KMS-11 (cell line): ENCODE measurements at regions not wholly inside any gene's neighbourhood (a gene's known extent, or its start where the extent isn't known, plus 50 kb on each side); places are given as distances from the start of the nearest gene placed in this dataset.

Experiments
- H2AFZ ChIP-seq: fragments of 200-600 bp; sonication (generic); 2 replicates; pipeline ENCODE4 v1.6.1; 2016; ENCODE audit warnings: antibody characterized with exemption, mixed run types, low read depth
- H3K27ac ChIP-seq: fragments of 200-600 bp; sonication (generic); 2 replicates; pipeline ENCODE4 v1.6.1; 2016; ENCODE audit warnings: mild to moderate bottlenecking, mixed run types
- H3K27me3 ChIP-seq: fragments of 200-600 bp; sonication (generic); 2 replicates; pipeline ENCODE4 v1.6.1; 2017; ENCODE audit warnings: mild to moderate bottlenecking, low read depth, mixed run types, moderate library complexity; ENCODE audit not compliant: insufficient read depth
- H3K36me3 ChIP-seq: fragments of 200-600 bp; sonication (generic); 2 replicates; pipeline ENCODE4 v1.6.1; 2017; ENCODE audit warnings: mild to moderate bottlenecking, mixed run types; ENCODE audit not compliant: insufficient read depth
- H3K4me1 ChIP-seq: fragments of 200-600 bp; sonication (generic); 2 replicates; pipeline ENCODE4 v1.6.1; 2016; ENCODE audit warnings: mild to moderate bottlenecking, low read depth, mixed run types; ENCODE audit not compliant: poor library complexity, severe bottlenecking
- H3K4me2 ChIP-seq: fragments of 200-600 bp; sonication (generic); 2 replicates; pipeline ENCODE4 v1.7.0; 2016; ENCODE audit warnings: mild to moderate bottlenecking, mixed run types
- H3K4me3 ChIP-seq: fragments of 200-600 bp; sonication (generic); IDR thresholded peaks from 2 replicates; pipeline ENCODE4 v1.6.1; 2017; ENCODE audit warnings: low read depth, low read length, mixed read lengths; ENCODE audit not compliant: insufficient read depth
- H3K79me2 ChIP-seq: fragments of 200-600 bp; sonication (generic); 2 replicates; pipeline ENCODE4 v1.6.1; 2016; ENCODE audit warnings: low read depth, mixed run types; ENCODE audit not compliant: insufficient read depth
- H3K9ac ChIP-seq: fragments of 200-600 bp; sonication (generic); 2 replicates; pipeline ENCODE4 v1.6.1; 2016; ENCODE audit warnings: mild to moderate bottlenecking, mixed run types
- H4K20me1 ChIP-seq: fragments of 200-600 bp; sonication (generic); 2 replicates; pipeline ENCODE4 v1.6.1; 2016; ENCODE audit warnings: mild to moderate bottlenecking, mixed run types; ENCODE audit not compliant: insufficient read depth
- TF ChIP-seq, protein P1 (sequence below): fragments of 200-600 bp; sonication (generic); conservative IDR thresholded peaks from 2 replicates; pipeline ENCODE4 v1.6.1; 2017; ENCODE audit warnings: low read depth, mild to moderate bottlenecking, antibody characterized with exemption, low read length, moderate library complexity, mixed read lengths

DNA sequence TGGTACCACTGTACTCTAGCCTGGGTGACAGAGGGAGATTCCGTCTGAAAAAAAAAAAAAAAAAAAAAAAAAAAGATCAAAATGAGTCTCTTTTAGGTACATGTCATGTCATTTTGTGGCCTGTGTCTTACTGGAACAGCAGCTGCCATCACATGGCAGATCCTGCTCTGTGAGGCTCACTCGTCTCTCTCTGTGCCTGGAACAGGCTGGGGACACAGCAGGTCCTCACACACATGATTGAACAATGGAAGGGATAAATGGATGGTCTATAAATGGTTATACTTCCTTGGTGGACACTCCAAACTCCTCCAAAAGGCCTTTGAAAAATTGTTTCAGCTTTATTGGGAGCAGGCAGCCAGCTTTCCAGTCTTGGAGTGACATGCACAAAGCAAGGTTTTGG lies 236.2 kb upstream of the COPS8 start:
- no peaks in the 10 kb centered on the region for H3K4me1 ChIP-seq
- no peaks in the 10 kb centered on the region for H3K79me2 ChIP-seq
- no peaks in the 10 kb centered on the region for H3K27me3 ChIP-seq
- no peak overlapping the region for H3K27ac ChIP-seq
- no peak overlapping the region for H3K4me3 ChIP-seq
- H4K20me1 ChIP-seq: no peaks in the 10 kb centered on the region
- no peaks in the 10 kb centered on the region for H3K36me3 ChIP-seq
- no peak overlapping the region for H3K9ac ChIP-seq
- H2AFZ ChIP-seq: no peak overlapping the region
- TF ChIP-seq, protein P1, sequence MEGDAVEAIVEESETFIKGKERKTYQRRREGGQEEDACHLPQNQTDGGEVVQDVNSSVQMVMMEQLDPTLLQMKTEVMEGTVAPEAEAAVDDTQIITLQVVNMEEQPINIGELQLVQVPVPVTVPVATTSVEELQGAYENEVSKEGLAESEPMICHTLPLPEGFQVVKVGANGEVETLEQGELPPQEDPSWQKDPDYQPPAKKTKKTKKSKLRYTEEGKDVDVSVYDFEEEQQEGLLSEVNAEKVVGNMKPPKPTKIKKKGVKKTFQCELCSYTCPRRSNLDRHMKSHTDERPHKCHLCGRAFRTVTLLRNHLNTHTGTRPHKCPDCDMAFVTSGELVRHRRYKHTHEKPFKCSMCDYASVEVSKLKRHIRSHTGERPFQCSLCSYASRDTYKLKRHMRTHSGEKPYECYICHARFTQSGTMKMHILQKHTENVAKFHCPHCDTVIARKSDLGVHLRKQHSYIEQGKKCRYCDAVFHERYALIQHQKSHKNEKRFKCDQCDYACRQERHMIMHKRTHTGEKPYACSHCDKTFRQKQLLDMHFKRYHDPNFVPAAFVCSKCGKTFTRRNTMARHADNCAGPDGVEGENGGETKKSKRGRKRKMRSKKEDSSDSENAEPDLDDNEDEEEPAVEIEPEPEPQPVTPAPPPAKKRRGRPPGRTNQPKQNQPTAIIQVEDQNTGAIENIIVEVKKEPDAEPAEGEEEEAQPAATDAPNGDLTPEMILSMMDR: no peak
- H3K4me2 ChIP-seq: no peak overlapping the region

DNA sequence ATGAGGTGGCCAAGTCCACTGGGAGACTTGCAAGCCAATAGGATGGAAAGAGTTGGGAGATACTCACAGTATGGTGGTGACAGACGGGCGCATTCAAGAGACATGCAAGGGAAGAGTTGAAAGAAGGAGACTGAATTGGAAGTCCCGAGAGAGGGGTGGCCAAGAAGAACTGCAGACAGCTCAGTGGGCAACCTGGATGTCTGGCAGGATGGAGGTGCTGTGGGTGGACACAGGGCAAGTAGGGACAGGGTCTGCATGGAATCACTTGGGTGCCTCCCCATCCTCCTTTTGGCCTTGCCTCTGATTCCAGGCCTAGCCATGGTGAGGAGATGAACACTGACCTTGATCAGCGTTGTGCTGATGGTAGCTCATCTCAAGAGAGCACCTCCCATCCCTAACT lies 235.7 kb upstream of the COPS8 start:
- TF ChIP-seq, protein P1: no peak
- Histone ChIP-seq H3K36me3 (no peaks in the 10 kb centered on the region), H3K27ac (no peak overlapping the region), H3K27me3 (no peaks in the 10 kb centered on the region), H3K4me2 (no peak overlapping the region), H2AFZ (no peak overlapping the region), H3K9ac (no peak overlapping the region), H4K20me1 (no peaks in the 10 kb centered on the region), H3K79me2 (no peaks in the 10 kb centered on the region), H3K4me3 (no peak overlapping the region), H3K4me1 (no peaks in the 10 kb centered on the region)

DNA sequence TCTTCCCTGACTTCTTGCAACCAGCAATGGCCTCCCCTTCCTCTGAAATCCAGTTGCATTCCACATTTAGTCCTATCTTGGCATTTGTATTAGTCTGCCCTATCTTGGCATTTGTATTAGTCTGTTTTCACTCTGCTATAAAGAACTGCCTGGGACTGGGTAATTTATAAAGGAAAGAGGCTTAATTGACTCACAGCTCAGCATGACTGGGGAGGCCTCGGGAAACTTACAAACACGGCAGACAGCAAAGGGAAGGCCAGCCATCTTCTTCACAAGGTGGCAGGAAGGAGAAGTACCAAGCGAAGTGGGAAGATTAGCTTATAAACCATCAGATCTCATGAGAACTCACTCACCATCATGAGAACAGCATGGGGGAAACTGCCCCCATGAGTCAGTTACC lies 234.5 kb upstream of the COPS8 start:
- H3K79me2 ChIP-seq: no peaks in the 10 kb centered on the region
- no peaks in the 10 kb centered on the region for H3K4me1 ChIP-seq
- no peak overlapping the region for H3K27ac ChIP-seq
- no peak overlapping the region for H3K4me2 ChIP-seq
- no peaks in the 10 kb centered on the region for H3K36me3 ChIP-seq
- no peak overlapping the region for H3K4me3 ChIP-seq
- H2AFZ ChIP-seq: no peak overlapping the region
- TF ChIP-seq, protein P1: no peak
- no peaks in the 10 kb centered on the region for H4K20me1 ChIP-seq
- H3K27me3 ChIP-seq: no peaks in the 10 kb centered on the region
- no peak overlapping the region for H3K9ac ChIP-seq

DNA sequence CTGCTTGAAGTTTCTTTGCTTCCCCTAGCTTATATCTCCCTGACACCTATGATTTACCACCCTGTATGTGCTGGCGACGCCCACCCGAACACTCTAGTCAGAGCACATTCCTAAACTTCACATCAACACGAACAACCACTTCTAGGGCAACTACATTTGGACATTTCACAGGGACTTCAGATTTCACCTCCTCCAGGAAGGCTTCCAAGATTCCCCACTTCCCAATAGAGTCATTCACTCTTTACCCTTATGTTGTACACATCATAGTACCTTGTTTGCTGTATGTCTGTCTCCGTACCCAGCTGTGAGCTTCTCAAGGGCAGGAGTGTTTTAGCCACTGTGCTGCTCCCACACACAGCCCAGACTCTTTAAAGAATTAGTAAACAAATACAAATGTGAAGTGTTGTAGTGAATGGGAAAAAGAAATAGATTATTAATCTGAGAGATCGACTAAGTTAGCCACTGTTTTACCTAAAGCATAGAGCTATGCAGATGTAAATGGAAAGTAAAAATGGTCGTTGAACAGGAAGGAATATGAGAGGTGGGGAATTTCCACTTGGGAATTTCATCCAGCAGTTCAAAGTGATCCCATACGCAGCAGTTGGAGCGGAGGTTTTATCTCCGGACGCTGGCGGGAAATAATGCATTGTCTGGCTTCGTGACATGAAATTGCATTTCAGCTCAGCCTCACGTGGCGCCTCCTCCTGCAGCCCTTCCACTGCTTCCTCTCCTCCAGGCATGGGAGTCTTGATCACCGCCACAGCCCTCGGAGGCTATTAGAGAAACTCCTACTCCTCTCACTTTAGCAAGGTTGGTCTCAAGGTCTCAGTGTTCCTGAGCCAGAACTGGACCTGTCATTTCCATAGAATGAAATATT lies 233.4 kb upstream of the COPS8 start:
- H3K4me1 ChIP-seq: no peaks in the 10 kb centered on the region
- no peak overlapping the region for H3K4me3 ChIP-seq
- no peak overlapping the region for H3K9ac ChIP-seq
- no peaks in the 10 kb centered on the region for H3K36me3 ChIP-seq
- no peak overlapping the region for H2AFZ ChIP-seq
- no peaks in the 10 kb centered on the region for H3K27me3 ChIP-seq
- TF ChIP-seq, protein P1: no peak
- no peak overlapping the region for H3K27ac ChIP-seq
- H3K4me2 ChIP-seq: no peak overlapping the region
- no peaks in the 10 kb centered on the region for H4K20me1 ChIP-seq
- no peaks in the 10 kb centered on the region for H3K79me2 ChIP-seq
